Motor neuron (in vitro differentiated cells): ENCODE measurements at regions not wholly inside any gene's neighbourhood (a gene's known extent, or its start where the extent isn't known, plus 50 kb on each side); places are given as distances from the start of the nearest gene placed in this dataset.
"Not testable (repeated sequence)": the region's sequence is repeated elsewhere in the genome, so short reads cannot be mapped to it uniquely, and the experiment has no call there.

Source experiments
- ATAC-seq, 8 experiments: fragments of 200-7000 bp; cut with Tn5 transposase; replicated peaks in 6 of 8; 2 replicates each; pipeline ENCODE4 v1.8.0; 2021; ENCODE audit warnings: mild to moderate bottlenecking in 8 of 8, moderate library complexity in 8 of 8
- H3K27ac ChIP-seq, 2 donors: fragments of 250-450 bp; sonication (Bioruptor Pico); 2 replicates each; pipeline ENCODE4 v1.9.0; 2021; ENCODE audit warnings: antibody characterized with exemption in 2 of 2, mild to moderate bottlenecking in 2 of 2, moderate library complexity in 1 of 2
- H3K4me1 ChIP-seq, 2 donors: fragments of 250-450 bp; sonication (Bioruptor Pico); replicated peaks in 1 of 2; 2 replicates each; pipeline ENCODE4 v1.6.1; 2021; ENCODE audit warnings: antibody characterized with exemption in 2 of 2, mild to moderate bottlenecking in 2 of 2, moderate library complexity in 1 of 2
- H3K4me3 ChIP-seq, 5 donors: fragments of 250-450 bp; sonication (Bioruptor Pico); 2 replicates each; pipeline ENCODE4 v1.9.0; 2021; ENCODE audit warnings: antibody characterized with exemption in 5 of 5, mild to moderate bottlenecking in 5 of 5, moderate library complexity in 4 of 5
- whole genome bisulfite sequencing, 10 experiments: fragments of 450-650 bp; shearing (Covaris generic); methylation state at CpG; one replicate each; pipeline ENCODE4 v1.0.0; 2022; 5-methylcytosine and 5-hydroxymethylcytosine counted together
- in situ Hi-C, 9 experiments: fragments of 400-800 bp; cut with MboI; loops; one replicate each; pipeline ENCODE4 v1.15.0; 2021; ENCODE audit warnings: low sequenced_read_pairs in 9 of 9, low pct_unique_long_range_greater_than_20kb in 2 of 9; ENCODE audit not compliant: unreplicated experiment in 9 of 9

DNA sequence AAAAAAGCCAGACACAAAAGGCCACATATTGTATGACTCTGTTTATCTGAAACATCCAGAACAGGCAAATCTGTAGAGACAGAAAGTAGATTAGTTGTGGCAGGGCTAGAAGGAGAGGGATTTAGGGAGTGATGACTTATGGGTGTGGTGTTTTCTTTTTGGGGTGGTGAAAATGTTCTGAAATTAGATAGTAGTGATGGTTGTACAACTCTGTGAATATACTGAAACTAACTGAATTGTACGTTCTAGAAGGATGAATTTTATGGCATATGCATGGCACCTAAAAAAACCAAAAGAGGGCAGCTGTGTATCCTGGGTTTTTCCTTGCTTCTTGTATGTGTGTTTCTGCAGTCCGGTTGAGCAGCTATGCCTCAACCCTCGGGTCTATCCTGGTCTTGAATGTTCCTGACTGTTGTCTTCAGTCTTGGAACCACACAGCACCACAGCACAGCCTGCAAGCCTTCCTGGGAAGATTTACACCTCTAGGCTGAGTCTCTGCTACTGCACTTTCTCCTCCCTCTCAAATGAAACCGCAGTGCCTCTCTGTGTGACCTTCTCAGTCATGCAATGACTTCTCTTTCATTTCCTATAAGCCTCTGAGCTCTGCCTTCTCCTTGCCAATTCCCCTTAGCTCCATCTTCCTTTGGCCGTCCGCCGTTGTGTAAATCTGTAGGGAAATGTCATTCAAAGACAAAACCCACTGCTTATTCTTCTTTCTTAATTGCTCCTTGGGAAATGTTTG, 269.1 kb upstream of the PLGLB1 start:
- WGBS, 10 experiments, result no CpG with 5 or more reads among the region's 7 CpGs
- peak in 3 of 8 experiments; percentile 45 to 86 (median 81) for ATAC-seq
- H3K27ac ChIP-seq, result not testable (repeated sequence)

DNA sequence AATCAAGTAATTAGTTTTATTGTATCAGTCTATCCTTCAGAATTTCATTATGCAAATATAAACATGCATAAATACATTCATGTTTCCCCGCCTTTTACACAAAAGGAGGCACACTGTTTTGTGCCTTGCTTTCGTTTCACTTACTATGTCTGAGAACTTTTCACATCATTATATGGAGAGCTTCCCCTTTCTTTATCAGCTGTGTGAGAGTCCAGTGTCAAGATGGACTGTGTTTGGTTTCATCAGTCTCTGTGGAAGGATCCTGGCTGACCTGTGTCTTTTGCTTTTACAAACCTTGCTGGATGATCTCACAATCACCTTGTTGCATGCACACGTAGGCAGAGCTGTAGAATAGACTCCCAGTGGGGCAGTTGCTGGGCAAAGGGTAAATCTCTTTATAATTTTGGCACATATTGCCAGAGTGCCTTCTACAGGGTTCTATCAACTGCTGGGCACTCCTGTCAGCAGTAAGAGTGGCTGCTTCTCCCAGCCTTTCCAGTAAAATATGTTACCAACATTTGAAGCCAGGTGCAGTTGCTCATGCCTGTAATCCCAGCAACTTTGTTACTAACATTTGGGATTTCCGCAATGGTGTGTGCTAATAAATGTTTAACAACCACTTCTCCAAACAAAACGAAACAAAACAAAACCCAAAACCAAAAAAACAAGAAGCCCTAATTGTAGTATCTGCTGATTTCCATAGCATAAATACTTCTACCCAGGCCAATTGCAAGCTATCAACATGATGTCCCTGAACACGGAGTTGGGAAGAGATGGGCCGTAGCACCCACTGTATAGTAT, 270.0 kb upstream of the PLGLB1 start:
- H3K4me3 ChIP-seq, H3K27ac ChIP-seq, H3K4me1 ChIP-seq, in situ Hi-C loops: not testable (repeated sequence)
- WGBS, 10 experiments, result 80 to 82% methylated on average over 1 to 4 of the region's 7 CpGs; no CpG with 5 or more reads in 8 of the 10 experiments
- peak in 2 of 8 experiments; percentile 29 to 41 for ATAC-seq

More for the DNA sequence above, 269.1 kb upstream of the PLGLB1 start:
- H3K4me1 ChIP-seq, H3K4me3 ChIP-seq, in situ Hi-C loops: not testable (repeated sequence)

DNA sequence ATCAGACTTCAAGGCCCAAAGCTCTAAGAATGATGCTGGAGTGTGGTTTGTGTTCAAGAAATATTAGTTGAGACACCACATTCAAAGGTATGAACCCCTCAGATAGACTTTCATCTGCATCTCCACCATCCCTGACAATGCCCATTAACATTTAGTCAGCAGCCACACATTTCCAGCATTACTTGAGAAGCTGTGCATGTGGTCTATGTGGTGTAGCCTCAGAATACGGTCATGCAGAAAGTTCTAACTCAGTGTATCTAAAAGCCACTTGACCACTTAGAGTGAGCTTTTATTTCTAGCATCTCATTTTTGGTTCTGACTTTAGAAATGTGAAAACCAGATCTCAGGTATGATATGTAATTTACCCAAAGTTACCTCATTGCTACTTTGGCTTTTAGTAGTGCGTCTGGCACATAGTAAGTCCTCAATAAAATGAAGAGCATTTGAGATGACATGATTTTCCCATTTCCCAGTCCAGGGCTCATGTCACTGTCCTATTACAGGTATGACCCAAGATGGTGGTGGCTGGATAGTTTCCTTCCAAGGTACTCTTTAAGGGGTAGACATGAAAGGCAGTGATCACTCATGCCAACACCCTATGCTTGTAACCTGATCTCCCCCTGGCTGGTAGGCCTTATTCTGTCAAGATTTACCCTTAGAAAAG, 272.4 kb upstream of the PLGLB1 start:
- in situ Hi-C loops, H3K27ac ChIP-seq, ATAC-seq, H3K4me3 ChIP-seq, H3K4me1 ChIP-seq: not testable (repeated sequence)
- 67 to 100% methylated on average over 1 of the region's 2 CpGs; no CpG with 5 or more reads in 8 of the 10 experiments for WGBS, 10 experiments

GRCh38 chr2:87295135-87295534, 273.5 kb upstream of the PLGLB1 start:
- H3K4me3 ChIP-seq, H3K27ac ChIP-seq, H3K4me1 ChIP-seq, in situ Hi-C loops: not testable (repeated sequence)
- ATAC-seq, result peak in 1 of 8 experiments; percentile 35
- no CpG with 5 or more reads among the region's 6 CpGs for WGBS, 10 experiments

DNA sequence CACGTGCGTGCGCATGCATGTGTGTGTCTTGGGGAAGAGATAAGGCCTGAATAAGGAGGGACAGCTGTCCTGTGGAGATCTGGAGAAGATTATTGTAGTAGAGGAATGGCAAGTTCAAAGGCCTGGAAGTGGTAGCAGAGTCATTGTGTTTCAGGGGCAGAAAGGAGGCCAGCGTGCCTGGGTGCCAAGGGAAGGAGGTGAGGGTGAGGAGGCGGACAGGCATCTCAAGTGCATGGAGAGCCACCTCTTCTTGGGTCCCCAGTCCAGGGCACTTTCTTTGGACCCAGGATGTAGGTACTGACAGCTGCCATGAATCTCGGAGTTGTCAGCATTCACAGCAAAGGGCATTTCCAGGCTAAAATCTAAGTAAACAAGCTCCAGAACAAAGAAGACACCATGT, 279.7 kb upstream of the PLGLB1 start:
- ATAC-seq, H3K4me3 ChIP-seq, in situ Hi-C loops, H3K27ac ChIP-seq, H3K4me1 ChIP-seq: not testable (repeated sequence)
- no CpG with 5 or more reads among the region's 6 CpGs for WGBS, 10 experiments

- H3K4me3 ChIP-seq, in situ Hi-C loops, ATAC-seq, H3K27ac ChIP-seq, H3K4me1 ChIP-seq: not testable (repeated sequence)
- no CpG with 5 or more reads among the region's 2 CpGs for WGBS, 10 experiments
Observed at GRCh38 chr2:87301871-87302270, 280.2 kb upstream of the PLGLB1 start.

- H3K4me3 ChIP-seq, in situ Hi-C loops, H3K27ac ChIP-seq, H3K4me1 ChIP-seq: not testable (repeated sequence)
- ATAC-seq, result peak in 2 of 8 experiments; percentile 17 to 81
- WGBS, 10 experiments, result no CpG with 5 or more reads among the region's 7 CpGs
Observed at GRCh38 chr2:87308621-87309020, 287.0 kb upstream of the PLGLB1 start.

DNA sequence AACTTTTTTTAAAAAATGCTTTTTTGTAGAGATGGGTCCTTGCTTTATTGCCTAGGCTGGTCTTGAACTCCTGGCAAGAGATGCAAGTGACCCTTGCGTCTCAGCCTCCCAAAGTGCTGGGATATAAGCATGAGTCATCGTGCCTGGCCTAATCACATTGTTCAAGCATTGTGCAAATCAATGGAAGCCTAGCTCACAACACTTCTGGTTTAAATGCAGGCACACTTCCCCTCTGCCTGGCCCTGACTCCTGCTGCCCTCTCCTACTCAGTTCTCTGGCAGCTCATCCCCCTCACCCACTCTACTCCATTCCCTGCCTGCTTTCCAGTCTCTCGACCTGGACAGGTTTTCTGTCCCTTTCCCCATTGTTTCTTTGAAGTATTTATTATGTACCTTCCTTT, 288.1 kb upstream of the PLGLB1 start:
- no CpG with 5 or more reads among the region's 3 CpGs for WGBS, 10 experiments
- not testable (repeated sequence) for H3K4me3 ChIP-seq

GRCh38 chr2:87311896-87312441, 290.3 kb upstream of the PLGLB1 start:
- in situ Hi-C loops, ATAC-seq, H3K27ac ChIP-seq, H3K4me1 ChIP-seq, H3K4me3 ChIP-seq: not testable (repeated sequence)
- WGBS, 10 experiments, result no CpG with 5 or more reads among the region's 6 CpGs

More for the DNA sequence above, 288.1 kb upstream of the PLGLB1 start:
- peak in 5 of 8 experiments; percentile 27 to 79 (median 42) for ATAC-seq
- H3K4me1 ChIP-seq, in situ Hi-C loops, H3K27ac ChIP-seq: not testable (repeated sequence)

GRCh38 chr2:87314622-87315021, 293.0 kb upstream of the PLGLB1 start:
- H3K27ac ChIP-seq, in situ Hi-C loops, H3K4me1 ChIP-seq, H3K4me3 ChIP-seq: not testable (repeated sequence)
- ATAC-seq, result peak in 3 of 8 experiments; percentile 14 to 71 (median 32)
- no CpG with 5 or more reads among the region's 3 CpGs for WGBS, 10 experiments

DNA sequence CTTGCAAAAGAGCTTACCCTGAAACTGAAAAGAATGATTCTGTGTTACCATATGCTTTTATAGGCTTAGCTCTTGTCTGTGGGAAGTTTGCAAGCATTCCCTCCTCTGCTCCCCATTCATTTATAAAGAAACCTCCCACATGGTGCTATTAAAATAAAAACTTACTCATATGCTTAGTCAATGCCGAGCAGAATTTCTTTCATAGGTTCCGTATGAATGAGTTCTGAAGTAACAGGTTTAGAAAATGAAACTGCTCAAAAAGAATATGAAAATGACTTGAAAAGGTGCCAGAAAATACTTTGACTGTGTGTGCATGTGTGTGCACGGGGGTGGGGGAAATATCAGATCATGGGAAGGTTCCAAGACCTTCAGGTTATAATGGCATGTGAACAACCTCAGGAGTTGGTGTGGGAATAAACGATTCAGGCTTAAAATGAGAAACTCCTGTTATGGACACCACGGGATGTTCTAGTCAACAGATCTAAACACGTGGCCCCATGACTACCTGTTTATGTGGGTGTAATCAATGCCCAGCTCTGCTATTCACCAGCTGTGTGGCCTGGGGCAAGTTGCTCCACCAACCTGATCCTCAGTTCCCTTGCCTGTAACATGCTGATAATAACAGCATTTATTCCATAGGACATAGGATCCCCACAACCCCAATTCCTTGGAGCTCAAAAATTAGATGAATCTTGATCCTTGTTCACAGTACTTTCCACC, 293.7 kb upstream of the PLGLB1 start:
- no CpG with 5 or more reads among the region's 6 CpGs for WGBS, 10 experiments
- in situ Hi-C loops, H3K4me1 ChIP-seq, H3K27ac ChIP-seq, H3K4me3 ChIP-seq: not testable (repeated sequence)
- peak in 3 of 8 experiments; percentile 42 to 77 (median 73) for ATAC-seq

GRCh38 chr2:87317193-87317592, 295.5 kb upstream of the PLGLB1 start:
- H3K4me3 ChIP-seq, ATAC-seq, in situ Hi-C loops, H3K4me1 ChIP-seq, H3K27ac ChIP-seq: not testable (repeated sequence)
- no CpG with 5 or more reads among the region's 1 CpG for WGBS, 10 experiments
